GM10248 (cell line): ENCODE measurements at regions not wholly inside any gene's neighbourhood (a gene's known extent, or its start where the extent isn't known, plus 50 kb on each side); places are given as distances from the start of the nearest gene placed in this dataset.

Source experiments
- CTCF ChIA-PET: fragments of 300-600 bp; sonication (Branson Sonifier 250); formaldehyde crosslinking; extraction: SDS; loops from one replicate; lab custom pipeline; 2021; ENCODE audit warnings: antibody characterized with exemption; lab: Yijun Ruan, JAX
- POLR2A ChIA-PET: fragments of 350-650 bp; sonication (Branson Sonifier 250); formaldehyde crosslinking; extraction: SDS; loops from one replicate; lab custom pipeline; 2020; ENCODE audit warnings: antibody characterized with exemption; lab: Yijun Ruan, JAX
- DNase-seq: peaks from one replicate; pipeline ENCODE4 v3.0.0; 2012; ENCODE audit errors: extremely low spot score
- TF ChIP-seq, protein P1 (sequence below): IDR thresholded peaks from 2 replicates; pipeline ENCODE4 v1.5.1; 2012; ENCODE audit warnings: mild to moderate bottlenecking, low read depth; ENCODE audit errors: extremely low read depth, missing control alignments, control extremely low read depth

DNA sequence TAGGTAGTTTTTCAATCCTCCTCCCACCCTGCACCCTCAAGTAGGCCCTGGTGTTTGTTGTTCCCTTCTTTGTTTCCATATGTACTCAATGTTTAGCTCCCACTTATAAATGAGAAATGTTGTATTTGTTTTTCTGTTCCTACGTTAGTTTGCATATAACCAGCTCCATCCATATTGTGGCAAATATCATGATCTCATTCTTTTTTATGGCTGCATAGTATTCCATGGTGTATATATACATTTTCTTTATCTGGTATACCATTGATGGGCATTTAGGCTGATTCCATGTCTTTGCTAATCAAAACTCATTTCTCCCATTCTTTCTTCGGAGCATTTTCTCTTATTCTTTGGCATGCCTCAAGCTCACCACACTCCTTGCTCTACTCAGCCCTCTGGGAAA lies 789.6 kb upstream of the KCND2 start:
- ChIA-PET CTCF (no interaction called here), POLR2A (no interaction called here)
- TF ChIP-seq, protein P1, sequence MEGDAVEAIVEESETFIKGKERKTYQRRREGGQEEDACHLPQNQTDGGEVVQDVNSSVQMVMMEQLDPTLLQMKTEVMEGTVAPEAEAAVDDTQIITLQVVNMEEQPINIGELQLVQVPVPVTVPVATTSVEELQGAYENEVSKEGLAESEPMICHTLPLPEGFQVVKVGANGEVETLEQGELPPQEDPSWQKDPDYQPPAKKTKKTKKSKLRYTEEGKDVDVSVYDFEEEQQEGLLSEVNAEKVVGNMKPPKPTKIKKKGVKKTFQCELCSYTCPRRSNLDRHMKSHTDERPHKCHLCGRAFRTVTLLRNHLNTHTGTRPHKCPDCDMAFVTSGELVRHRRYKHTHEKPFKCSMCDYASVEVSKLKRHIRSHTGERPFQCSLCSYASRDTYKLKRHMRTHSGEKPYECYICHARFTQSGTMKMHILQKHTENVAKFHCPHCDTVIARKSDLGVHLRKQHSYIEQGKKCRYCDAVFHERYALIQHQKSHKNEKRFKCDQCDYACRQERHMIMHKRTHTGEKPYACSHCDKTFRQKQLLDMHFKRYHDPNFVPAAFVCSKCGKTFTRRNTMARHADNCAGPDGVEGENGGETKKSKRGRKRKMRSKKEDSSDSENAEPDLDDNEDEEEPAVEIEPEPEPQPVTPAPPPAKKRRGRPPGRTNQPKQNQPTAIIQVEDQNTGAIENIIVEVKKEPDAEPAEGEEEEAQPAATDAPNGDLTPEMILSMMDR: no peak
- no peak for DNase-seq

DNA sequence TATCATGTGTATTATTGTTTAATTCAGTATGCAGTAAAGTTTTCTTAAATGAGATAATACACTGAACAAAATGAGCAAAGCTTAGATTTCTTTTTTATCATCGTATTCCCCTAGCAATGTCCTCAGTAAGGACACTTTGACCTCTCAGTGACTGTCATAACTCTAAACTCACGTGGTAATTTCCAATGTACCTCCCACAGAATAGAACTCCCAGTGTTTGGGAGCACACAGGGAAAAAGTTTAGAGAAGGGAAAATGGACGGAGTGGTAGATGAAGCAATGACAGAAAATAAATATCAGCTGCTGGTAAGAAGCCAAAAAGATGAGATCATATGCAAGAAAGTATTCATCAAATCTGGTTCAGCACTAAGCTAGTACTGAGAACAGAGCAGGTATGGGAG lies 758.6 kb upstream of the KCND2 start:
- DNase-seq: no peak
- ChIA-PET POLR2A (no interaction called here), CTCF (interaction anchor here (1.0 to 1.5 kb wide), 2 partner anchors 26 to 239 kb away, joined by 3 to 4 read pairs; no protein-coding TSS in a partner anchor)
- TF ChIP-seq, protein P1: no peak

DNA sequence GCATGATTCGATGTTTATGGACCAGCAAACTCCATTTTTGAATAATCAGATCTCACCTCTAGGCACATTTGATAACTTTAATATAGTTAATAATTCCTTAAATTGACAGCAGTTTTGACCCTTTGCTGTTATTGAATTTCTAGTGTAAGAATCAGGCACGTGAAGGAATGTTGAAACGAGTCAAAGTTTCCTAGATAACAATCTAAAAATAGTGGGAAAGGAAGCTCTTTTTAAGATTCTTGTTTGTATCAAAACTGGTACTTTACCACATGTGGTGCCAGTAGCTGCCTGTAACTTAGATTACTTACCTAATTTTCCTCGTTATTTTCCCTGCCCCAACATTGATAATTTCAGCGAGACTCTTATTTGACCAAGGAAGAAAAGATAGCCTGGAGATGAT lies 757.8 kb upstream of the KCND2 start:
- DNase-seq: no peak
- ChIA-PET CTCF (interaction anchor here (1.0 kb wide), 1 partner anchor 238 kb away, joined by 3 read pairs; no protein-coding TSS in a partner anchor), POLR2A (no interaction called here)
- TF ChIP-seq, protein P1: no peak

DNA sequence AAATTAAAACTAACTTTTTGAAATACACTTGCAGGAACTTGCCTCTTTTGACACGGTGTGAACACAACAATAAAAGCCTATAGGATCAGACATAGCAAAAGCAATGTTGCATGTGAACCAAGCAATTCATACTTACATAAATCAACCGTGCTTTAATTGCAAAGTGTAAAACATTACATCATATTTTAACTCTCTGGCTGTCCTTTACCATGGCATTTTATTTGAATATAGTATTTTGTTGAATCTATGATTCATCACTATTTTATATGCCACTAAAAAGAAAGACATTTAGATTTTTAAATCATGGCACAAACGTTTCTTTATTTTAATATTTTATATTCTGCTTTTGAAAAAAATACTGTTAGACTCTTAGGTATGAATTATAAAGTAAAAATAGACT lies 757.0 kb upstream of the KCND2 start:
- TF ChIP-seq, protein P1: no peak
- CTCF ChIA-PET: no interaction called here
- POLR2A ChIA-PET: no interaction called here
- no peak for DNase-seq

DNA sequence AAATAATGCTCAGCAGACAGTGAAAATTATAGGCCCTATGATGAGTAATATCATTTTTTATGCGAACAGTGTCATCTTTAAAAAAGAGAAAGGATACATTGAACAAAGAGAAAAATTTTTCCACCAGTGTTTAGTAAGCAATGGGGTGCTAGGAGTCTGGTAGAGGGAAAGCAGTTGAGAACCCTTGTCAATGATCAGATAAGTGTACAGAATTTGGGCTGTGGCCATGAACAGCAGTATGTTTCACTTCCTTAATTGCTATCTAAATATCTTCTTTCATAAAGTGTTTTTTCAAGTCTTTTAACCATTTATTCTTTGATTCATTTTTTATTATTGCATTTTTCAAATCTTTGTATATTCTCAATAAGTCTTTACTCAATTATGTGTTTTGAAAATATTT lies 750.7 kb upstream of the KCND2 start:
- CTCF ChIA-PET: no interaction called here
- POLR2A ChIA-PET: no interaction called here
- no peak for DNase-seq
- TF ChIP-seq, protein P1: no peak

DNA sequence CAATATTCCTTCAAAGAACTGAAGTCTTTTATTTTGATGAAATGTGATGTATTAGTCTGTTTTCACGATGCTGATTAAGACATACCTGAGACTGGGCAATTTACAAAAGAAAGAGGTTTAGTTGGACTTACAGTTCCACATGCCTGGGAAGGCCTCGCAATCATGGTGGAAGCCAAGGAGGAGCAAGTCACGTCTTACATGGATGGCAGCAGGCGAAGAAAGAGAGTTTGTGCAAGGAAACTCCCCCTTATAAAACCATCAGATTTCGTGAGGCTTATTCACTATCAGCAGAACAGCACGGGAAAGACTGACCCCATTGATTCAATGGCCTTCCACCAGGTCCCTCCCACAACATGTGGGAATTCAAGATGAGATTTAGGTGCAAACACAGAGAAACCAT lies 750.3 kb upstream of the KCND2 start:
- POLR2A ChIA-PET: no interaction called here
- DNase-seq: no peak
- TF ChIP-seq, protein P1: no peak
- CTCF ChIA-PET: no interaction called here
